ENCODE measurements at regions not wholly inside any gene's neighbourhood (a gene's known extent, or its start where the extent isn't known, plus 50 kb on each side); places are given as distances from the start of the nearest gene placed in this dataset.
"Not testable (repeated sequence)": the region's sequence is repeated elsewhere in the genome, so short reads cannot be mapped to it uniquely, and the experiment has no call there.

DNA sequence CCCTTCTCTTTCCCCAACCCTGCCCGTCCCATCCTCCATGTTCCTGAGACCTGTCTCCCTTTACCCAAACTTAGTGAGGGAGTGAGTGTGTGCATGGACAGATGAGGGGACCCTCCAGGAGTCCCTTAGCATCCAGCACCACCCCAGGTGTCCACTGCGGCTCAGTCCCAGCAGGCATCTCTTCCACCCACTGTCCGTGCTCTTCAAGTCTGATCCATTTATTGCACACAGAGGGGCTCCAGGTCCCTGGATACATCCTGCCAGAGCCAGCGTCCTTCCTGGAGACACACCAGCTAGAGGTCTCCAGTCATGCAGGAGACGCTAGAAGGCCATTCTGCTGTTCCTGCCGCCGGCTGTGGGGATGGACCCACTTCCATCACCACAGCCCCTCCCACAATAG lies 239.2 kb downstream of the ADGRD1 start:
- peak in 1 of 2 donors; percentile 69 for DNase-seq (ENCODE audit: low spot score in 2 of 2)
- 80 to 84% methylated on average over 7 of the region's 7 CpGs for WGBS, 2 donors
- TF ChIP-seq, protein P1, sequence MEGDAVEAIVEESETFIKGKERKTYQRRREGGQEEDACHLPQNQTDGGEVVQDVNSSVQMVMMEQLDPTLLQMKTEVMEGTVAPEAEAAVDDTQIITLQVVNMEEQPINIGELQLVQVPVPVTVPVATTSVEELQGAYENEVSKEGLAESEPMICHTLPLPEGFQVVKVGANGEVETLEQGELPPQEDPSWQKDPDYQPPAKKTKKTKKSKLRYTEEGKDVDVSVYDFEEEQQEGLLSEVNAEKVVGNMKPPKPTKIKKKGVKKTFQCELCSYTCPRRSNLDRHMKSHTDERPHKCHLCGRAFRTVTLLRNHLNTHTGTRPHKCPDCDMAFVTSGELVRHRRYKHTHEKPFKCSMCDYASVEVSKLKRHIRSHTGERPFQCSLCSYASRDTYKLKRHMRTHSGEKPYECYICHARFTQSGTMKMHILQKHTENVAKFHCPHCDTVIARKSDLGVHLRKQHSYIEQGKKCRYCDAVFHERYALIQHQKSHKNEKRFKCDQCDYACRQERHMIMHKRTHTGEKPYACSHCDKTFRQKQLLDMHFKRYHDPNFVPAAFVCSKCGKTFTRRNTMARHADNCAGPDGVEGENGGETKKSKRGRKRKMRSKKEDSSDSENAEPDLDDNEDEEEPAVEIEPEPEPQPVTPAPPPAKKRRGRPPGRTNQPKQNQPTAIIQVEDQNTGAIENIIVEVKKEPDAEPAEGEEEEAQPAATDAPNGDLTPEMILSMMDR (IDR thresholded peaks at IDR 0.05) = no peak
- no peak for TF ChIP-seq POLR2A (IDR thresholded peaks at IDR 0.05)
- no peak overlapping the region for H3K4me3 ChIP-seq (ENCODE audit: low read depth, poor library complexity, severe bottlenecking)
- intact Hi-C loops (cut with DNase I; ENCODE audit: low total_unique reads) = no loop called here

DNA sequence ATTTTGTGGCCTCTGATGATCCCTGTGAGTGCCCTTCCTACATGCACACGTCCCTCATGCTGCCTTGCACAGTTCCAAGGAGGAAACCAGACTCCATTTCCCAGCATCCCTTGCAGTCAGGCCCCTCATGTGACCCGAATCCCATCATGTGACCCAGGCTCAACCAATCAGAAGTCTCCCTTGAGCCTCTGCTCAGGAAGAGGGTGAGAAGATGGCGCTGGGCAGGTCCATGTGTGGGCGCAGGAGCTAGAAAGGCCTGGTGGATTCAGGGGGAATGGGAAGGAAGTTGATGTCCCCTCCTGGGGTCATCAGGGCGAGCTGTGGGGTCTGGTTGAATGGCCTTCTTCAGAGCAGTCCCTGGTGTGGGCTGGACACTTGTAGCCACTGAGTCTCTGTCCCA lies 240.5 kb downstream of the ADGRD1 start:
- intact Hi-C loops (cut with DNase I; ENCODE audit: low total_unique reads) = no loop called here
- no peak overlapping the region for H3K4me3 ChIP-seq (ENCODE audit: low read depth, poor library complexity, severe bottlenecking)
- peak in 1 of 2 donors; percentile 29 for DNase-seq (ENCODE audit: low spot score in 2 of 2)
- 77 to 84% methylated on average over 5 of the region's 5 CpGs for WGBS, 2 donors
- TF ChIP-seq POLR2A (IDR thresholded peaks at IDR 0.05) = no peak
- TF ChIP-seq, protein P1 (IDR thresholded peaks at IDR 0.05) = no peak

DNA sequence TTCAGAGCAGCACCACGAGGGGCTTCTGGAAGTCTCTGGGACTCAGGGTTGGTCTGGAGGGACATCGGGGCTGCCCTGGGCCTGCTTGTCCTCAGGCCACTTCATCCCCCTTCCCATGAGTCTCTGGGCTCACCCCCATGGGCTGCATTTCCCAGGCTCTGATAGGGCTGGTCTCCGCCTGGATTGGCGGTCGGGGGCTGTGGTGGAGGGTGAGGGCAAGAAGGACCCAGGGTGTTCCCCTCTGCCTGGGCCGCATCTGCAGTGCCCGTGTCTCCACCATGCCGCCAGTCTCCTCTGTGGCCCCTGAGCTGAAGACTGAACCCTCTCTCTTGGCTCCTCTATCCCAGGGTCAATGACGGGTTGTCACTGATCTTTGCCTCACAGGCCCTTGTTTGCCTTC lies 242.1 kb downstream of the ADGRD1 start:
- H3K4me3 ChIP-seq (ENCODE audit: low read depth, poor library complexity, severe bottlenecking) = no peak overlapping the region
- WGBS, 2 donors = 90 to 91% methylated on average over 9 of the region's 9 CpGs
- DNase-seq (ENCODE audit: low spot score in 2 of 2) = peak in 1 of 2 donors; percentile 60
- TF ChIP-seq, protein P1 (IDR thresholded peaks at IDR 0.05) = no peak
- TF ChIP-seq POLR2A (IDR thresholded peaks at IDR 0.05) = no peak
- intact Hi-C loops (cut with DNase I; ENCODE audit: low total_unique reads) = no loop called here

- no peak overlapping the region for H3K4me3 ChIP-seq (ENCODE audit: low read depth, poor library complexity, severe bottlenecking)
- TF ChIP-seq, protein P1 (IDR thresholded peaks at IDR 0.05) = no peak
- no peak for TF ChIP-seq POLR2A (IDR thresholded peaks at IDR 0.05)
- 71 to 86% methylated on average over 4 of the region's 4 CpGs for WGBS, 2 donors
- DNase-seq (ENCODE audit: low spot score in 2 of 2) = peak in 1 of 2 donors; percentile 67
- intact Hi-C loops (cut with DNase I; ENCODE audit: low total_unique reads) = no loop called here
Measured at GRCh38 chr12:131196220-131196619, 242.5 kb downstream of the ADGRD1 start.

DNA sequence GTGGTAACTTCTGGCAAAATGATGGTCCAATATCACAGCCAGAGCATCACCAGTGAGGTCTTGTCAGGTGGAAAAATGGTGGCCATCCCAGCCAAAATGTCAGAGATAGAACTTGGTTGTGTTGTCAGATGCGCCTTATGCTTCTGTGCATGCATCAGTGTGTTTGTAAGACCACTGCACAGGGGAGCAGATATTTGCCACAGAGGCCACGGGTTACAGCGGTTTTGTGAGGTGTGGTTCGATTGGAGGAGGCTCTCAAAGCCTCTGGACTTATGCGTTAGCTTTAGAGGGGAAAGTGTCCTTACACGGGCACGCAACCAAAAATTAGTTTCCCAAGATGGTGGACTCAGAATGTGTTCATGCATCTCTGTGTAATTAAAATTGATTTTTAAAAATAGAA lies 243.8 kb downstream of the ADGRD1 start:
- WGBS, 2 donors = 93% methylated on average over 7 of the region's 7 CpGs
- H3K4me3 ChIP-seq (ENCODE audit: low read depth, poor library complexity, severe bottlenecking) = no peak overlapping the region
- no peak for TF ChIP-seq POLR2A (IDR thresholded peaks at IDR 0.05)
- TF ChIP-seq, protein P1 (IDR thresholded peaks at IDR 0.05) = no peak
- DNase-seq (ENCODE audit: low spot score in 2 of 2) = no peak
- intact Hi-C loops (cut with DNase I; ENCODE audit: low total_unique reads) = no loop called here

GRCh38 chr12:131199221-131199620 lies 245.5 kb downstream of the ADGRD1 start:
- no peak overlapping the region for H3K4me3 ChIP-seq (ENCODE audit: low read depth, poor library complexity, severe bottlenecking)
- no peak for TF ChIP-seq POLR2A (IDR thresholded peaks at IDR 0.05)
- TF ChIP-seq, protein P1 (IDR thresholded peaks at IDR 0.05) = no peak
- DNase-seq (ENCODE audit: low spot score in 2 of 2) = no peak
- WGBS, 2 donors = 82% methylated on average over 3 of the region's 3 CpGs
- intact Hi-C loops (cut with DNase I; ENCODE audit: low total_unique reads) = no loop called here

DNA sequence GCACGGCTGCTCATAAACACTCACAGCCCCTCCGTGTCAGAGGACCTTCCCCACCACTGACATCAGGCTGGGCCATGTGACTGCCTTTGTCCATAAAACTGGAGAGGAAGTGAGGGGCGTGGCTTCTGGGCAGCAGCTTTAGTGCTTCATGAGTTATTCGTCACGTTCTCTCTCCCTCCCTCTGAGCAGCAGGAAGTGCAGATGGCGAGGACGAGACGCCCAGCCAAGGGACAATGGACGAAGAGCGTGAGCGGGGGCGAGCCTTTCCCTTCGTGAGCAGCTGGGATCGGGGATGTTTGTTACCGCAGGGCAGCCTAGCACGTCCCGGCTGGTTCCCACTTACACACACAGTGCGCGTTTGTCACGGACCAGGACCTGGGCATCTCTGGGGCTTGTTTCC lies 248.2 kb downstream of the ADGRD1 start:
- DNase-seq (ENCODE audit: low spot score in 2 of 2); H3K4me3 ChIP-seq (ENCODE audit: low read depth, poor library complexity, severe bottlenecking); intact Hi-C loops (cut with DNase I; ENCODE audit: low total_unique reads): not testable (repeated sequence)
- WGBS, 2 donors = no CpG with 5 or more reads among the region's 20 CpGs

All from lower leg skin (tissue), 4 donors.